ENCODE measurements at regions not wholly inside any gene's neighbourhood (a gene's known extent, or its start where the extent isn't known, plus 50 kb on each side); places are given as distances from the start of the nearest gene placed in this dataset.

DNA sequence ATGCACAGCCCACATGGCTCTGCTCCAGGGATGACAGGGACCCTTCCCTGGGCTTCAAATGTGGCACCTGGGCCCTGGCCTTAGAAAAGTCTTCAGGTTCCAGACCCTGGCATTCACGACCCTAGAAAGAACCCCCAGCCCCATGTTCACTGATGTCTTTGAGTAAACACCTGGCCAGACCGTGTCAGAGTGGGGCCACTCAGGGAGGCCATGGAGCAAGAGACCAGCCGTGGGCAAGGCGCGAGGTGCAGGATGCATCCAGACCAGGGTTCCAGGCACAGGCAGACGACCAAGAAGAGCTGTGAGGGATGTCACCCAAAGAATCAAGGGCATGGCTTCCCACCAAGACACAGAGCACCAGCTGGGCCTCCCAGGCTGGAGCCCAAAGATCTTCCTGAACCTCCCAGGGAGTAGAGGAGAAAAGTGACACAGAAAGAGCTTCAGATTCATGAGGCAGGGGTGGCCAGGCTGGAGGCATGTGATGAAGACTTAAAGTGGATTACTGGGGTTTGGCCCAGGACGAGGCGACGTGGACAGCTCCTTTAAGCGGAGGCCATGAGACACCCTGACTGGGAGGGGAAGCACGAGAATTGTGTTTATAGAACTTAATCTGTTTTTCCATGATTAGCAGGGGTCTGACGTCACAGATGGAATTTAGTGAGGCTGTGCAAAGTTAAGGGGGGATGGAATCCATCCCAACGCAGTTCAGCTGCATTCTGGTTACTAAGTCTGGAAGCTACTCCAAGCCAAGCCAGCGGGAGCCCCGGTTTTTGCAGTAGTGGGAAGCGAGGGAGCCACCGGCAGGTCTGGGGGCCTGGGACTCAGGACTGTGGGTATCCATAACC, 61.6 kb downstream of the ARL6IP4 start:
- intact Hi-C loops (cut with micrococcal nuclease; ENCODE audit: unreplicated experiment), result loop anchor here (5.0 kb wide), 1 partner anchor 195 kb away; no protein-coding TSS in a partner anchor
- Histone ChIP-seq H3K36me3 (ENCODE audit: insufficient read depth, low read length, poor library complexity, severe bottlenecking) (no peaks in the 10 kb centered on the region), H3K4me1 (ENCODE audit: insufficient read depth, low read length, poor library complexity, severe bottlenecking) (peaks cover 10% of the 10 kb centered on the region), H3K9me3 (ENCODE audit: low read depth, low read length, poor library complexity, severe bottlenecking) (no peaks in the 10 kb centered on the region), H3K4me3 (ENCODE audit: low read depth, low read length, poor library complexity, severe bottlenecking) (no peak overlapping the region), H3K27me3 (replicated peaks; ENCODE audit: insufficient read depth, low read depth, low read length, poor library complexity) (no peaks in the 10 kb centered on the region), H3K27ac (ENCODE audit: low read depth, low read length, poor library complexity, severe bottlenecking) (no peak overlapping the region)
- no TSS peak for BruUV-seq (replicated peaks)
- no peak for DNase-seq (ENCODE audit: low spot score)
- TF ChIP-seq CTCF (conservative IDR thresholded peaks at IDR 0.05; ENCODE audit: low read depth, low read length) (no peak), EZH2 (IDR thresholded peaks at IDR 0.05; ENCODE audit: borderline replicate concordance, low read depth, low read length, poor library complexity, severe bottlenecking) (no peak)
- POLR2A ChIA-PET (ENCODE audit: low non-redundant PET), result no interaction called here
- CTCF ChIA-PET, result interaction anchor here (0.5 kb wide), 1 partner anchor 196 kb away, joined by 3 read pairs; no protein-coding TSS in a partner anchor

- Histone ChIP-seq H3K4me1 (ENCODE audit: insufficient read depth, low read length, poor library complexity, severe bottlenecking) (peaks cover 2% of the 10 kb centered on the region), H3K4me3 (ENCODE audit: low read depth, low read length, poor library complexity, severe bottlenecking) (no peak overlapping the region), H3K27me3 (replicated peaks; ENCODE audit: insufficient read depth, low read depth, low read length, poor library complexity) (no peaks in the 10 kb centered on the region), H3K27ac (ENCODE audit: low read depth, low read length, poor library complexity, severe bottlenecking) (no peak overlapping the region), H3K9me3 (ENCODE audit: low read depth, low read length, poor library complexity, severe bottlenecking) (no peaks in the 10 kb centered on the region), H3K36me3 (ENCODE audit: insufficient read depth, low read length, poor library complexity, severe bottlenecking) (no peaks in the 10 kb centered on the region)
- intact Hi-C loops (cut with micrococcal nuclease; ENCODE audit: unreplicated experiment), result loop anchor here (5.0 kb wide), 1 partner anchor 196 kb away; no protein-coding TSS in a partner anchor
- no TSS peak for BruUV-seq (replicated peaks)
- POLR2A ChIA-PET (ENCODE audit: low non-redundant PET), result no interaction called here
- CTCF ChIA-PET, result no interaction called here
- no peak for DNase-seq (ENCODE audit: low spot score)
- no peak for TF ChIP-seq EZH2 (IDR thresholded peaks at IDR 0.05; ENCODE audit: borderline replicate concordance, low read depth, low read length, poor library complexity, severe bottlenecking)
- TF ChIP-seq CTCF (conservative IDR thresholded peaks at IDR 0.05; ENCODE audit: low read depth, low read length), result no peak
Measured at GRCh38 chr12:123041042-123041531, 60.6 kb downstream of the ARL6IP4 start.

DNA sequence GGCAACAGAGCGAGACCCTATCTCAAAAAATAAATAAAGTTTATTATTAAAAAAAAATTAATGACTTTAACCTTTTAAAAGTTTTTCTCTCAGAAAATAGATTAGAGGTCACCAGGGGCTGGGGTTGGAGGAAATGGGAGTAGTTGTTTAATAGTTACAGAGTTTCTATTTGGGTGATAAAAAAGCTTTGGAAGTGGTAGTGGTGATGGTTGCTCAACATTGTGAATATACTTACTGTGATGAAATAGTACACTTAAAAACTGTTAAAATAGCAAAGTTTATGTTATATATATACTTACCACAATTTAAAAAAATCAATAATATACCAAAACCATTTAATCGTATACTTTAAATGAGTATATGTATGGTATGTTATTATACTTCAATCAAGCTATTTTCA, 59.6 kb downstream of the ARL6IP4 start:
- no TSS peak for BruUV-seq (replicated peaks)
- TF ChIP-seq CTCF (conservative IDR thresholded peaks at IDR 0.05; ENCODE audit: low read depth, low read length) (no peak), EZH2 (IDR thresholded peaks at IDR 0.05; ENCODE audit: borderline replicate concordance, low read depth, low read length, poor library complexity, severe bottlenecking) (no peak)
- intact Hi-C loops (cut with micrococcal nuclease; ENCODE audit: unreplicated experiment), result loop anchor here (5.0 kb wide), 1 partner anchor 197 kb away; no protein-coding TSS in a partner anchor
- DNase-seq (ENCODE audit: low spot score), result no peak
- POLR2A ChIA-PET (ENCODE audit: low non-redundant PET), result no interaction called here
- CTCF ChIA-PET, result no interaction called here
- no peaks in the 10 kb centered on the region for H3K4me1 ChIP-seq (ENCODE audit: insufficient read depth, low read length, poor library complexity, severe bottlenecking)
- no peaks in the 10 kb centered on the region for H3K9me3 ChIP-seq (ENCODE audit: low read depth, low read length, poor library complexity, severe bottlenecking)
- no peaks in the 10 kb centered on the region for H3K36me3 ChIP-seq (ENCODE audit: insufficient read depth, low read length, poor library complexity, severe bottlenecking)
- H3K4me3 ChIP-seq (ENCODE audit: low read depth, low read length, poor library complexity, severe bottlenecking), result no peak overlapping the region
- H3K27me3 ChIP-seq (replicated peaks; ENCODE audit: insufficient read depth, low read depth, low read length, poor library complexity), result no peaks in the 10 kb centered on the region
- H3K27ac ChIP-seq (ENCODE audit: low read depth, low read length, poor library complexity, severe bottlenecking), result no peak overlapping the region
